Keratinocyte (primary cell): ENCODE measurements at regions not wholly inside any gene's neighbourhood (a gene's known extent, or its start where the extent isn't known, plus 50 kb on each side); places are given as distances from the start of the nearest gene placed in this dataset.

Experiments
- DNase-seq: peaks from one replicate; pipeline ENCODE4 v3.0.0-alpha.2; 2011; ENCODE audit warnings: low read depth, missing footprints, low spot score
- FAIRE-seq: peaks from 2 replicates; lab custom pipeline; 2011; peaks lifted over from hg19 to GRCh38; lab: Jason Lieb, UNC
- H2AFZ ChIP-seq: 2 replicates; pipeline ENCODE4 v1.6.0; 2012; ENCODE audit warnings: low read length, control low read depth, inconsistent platforms; ENCODE audit not compliant: control insufficient read depth
- H3K27ac ChIP-seq: 2 replicates; pipeline ENCODE4 v1.5.1; 2011; ENCODE audit warnings: low read length; ENCODE audit not compliant: control insufficient read depth, insufficient read depth
- H3K27me3 ChIP-seq: 3 replicates; pipeline ENCODE4 v1.6.0; 2011; ENCODE audit warnings: low read length; ENCODE audit not compliant: control insufficient read depth, insufficient read depth; ENCODE audit errors: extremely low read depth
- H3K36me3 ChIP-seq, 2 experiments: 2 replicates in 1 of 2; 3 replicates in 1 of 2; pipeline ENCODE4 v1.5.1; 2011; ENCODE audit warnings: low read length in 2 of 2, mild to moderate bottlenecking in 1 of 2; ENCODE audit not compliant: control insufficient read depth in 2 of 2, insufficient read depth in 2 of 2; ENCODE audit errors: extremely low read depth in 1 of 2
- H3K4me1 ChIP-seq: 3 replicates; pipeline ENCODE4 v1.5.1; 2011; ENCODE audit warnings: low read length; ENCODE audit not compliant: control insufficient read depth, insufficient read depth; ENCODE audit errors: extremely low read depth
- H3K4me2 ChIP-seq: 3 replicates; pipeline ENCODE4 v1.6.0; 2011; ENCODE audit warnings: low read depth, low read length; ENCODE audit not compliant: control insufficient read depth, insufficient read depth; ENCODE audit errors: extremely low read depth
- H3K4me3 ChIP-seq, 3 experiments: fragments of 200-600 bp in 1 of 3; sonication (generic) in 1 of 3; 2 replicates in 2 of 3; 3 replicates in 1 of 3; pipeline ENCODE4 v1.5.1; 2011 to 2016; ENCODE audit warnings: low read length in 3 of 3, mild to moderate bottlenecking in 3 of 3, control low read depth in 2 of 3, inconsistent platforms in 1 of 3, low read depth in 1 of 3, mixed read lengths in 1 of 3, mixed run types in 1 of 3, moderate library complexity in 1 of 3; ENCODE audit not compliant: control insufficient read depth in 2 of 3, insufficient read depth in 2 of 3; ENCODE audit errors: extremely low read depth in 1 of 3
- H3K79me2 ChIP-seq: 2 replicates; pipeline ENCODE4 v1.6.0; 2012; ENCODE audit warnings: low read length; ENCODE audit not compliant: control insufficient read depth, insufficient read depth
- H3K9ac ChIP-seq: 3 replicates; pipeline ENCODE4 v1.6.0; 2011; ENCODE audit warnings: low read length; ENCODE audit not compliant: control insufficient read depth, insufficient read depth; ENCODE audit errors: extremely low read depth
- H3K9me1 ChIP-seq: 3 replicates; pipeline ENCODE4 v1.6.0; 2011; ENCODE audit warnings: low read length; ENCODE audit not compliant: control insufficient read depth, insufficient read depth; ENCODE audit errors: extremely low read depth
- H3K9me3 ChIP-seq: 2 replicates; pipeline ENCODE4 v1.5.1; 2012; ENCODE audit warnings: low read depth, low read length; ENCODE audit not compliant: control insufficient read depth
- H4K20me1 ChIP-seq: 3 replicates; pipeline ENCODE4 v1.6.0; 2011; ENCODE audit warnings: low read length; ENCODE audit not compliant: control insufficient read depth, insufficient read depth; ENCODE audit errors: extremely low read depth
- EZH2 ChIP-seq: IDR thresholded peaks from one replicate; pipeline ENCODE4 v1.6.1; 2012; ENCODE audit warnings: inconsistent platforms, mild to moderate bottlenecking, low read length, moderate library complexity
- dilution Hi-C: fragments of 300-500 bp; cut with MboI; formaldehyde crosslinking; loops from one replicate; pipeline ENCODE4 v1.7.0; 2020; ENCODE audit warnings: low sequenced_read_pairs; ENCODE audit not compliant: extremely low pct_ligation_motif_present
- TF ChIP-seq, protein P1 (sequence below), 3 experiments: IDR thresholded peaks in 1 of 3; conservative IDR thresholded peaks in 1 of 3; optimal IDR thresholded peaks in 1 of 3; 2 replicates in 2 of 3; 3 replicates in 1 of 3; pipeline versions ENCODE3 to v1.5.1; 2011; ENCODE audit warnings: low read length in 3 of 3, mild to moderate bottlenecking in 3 of 3, moderate library complexity in 2 of 3, control low read depth in 1 of 3, inconsistent platforms in 1 of 3; ENCODE audit not compliant: insufficient read depth in 2 of 3; ENCODE audit errors: extremely low read depth in 1 of 3

DNA sequence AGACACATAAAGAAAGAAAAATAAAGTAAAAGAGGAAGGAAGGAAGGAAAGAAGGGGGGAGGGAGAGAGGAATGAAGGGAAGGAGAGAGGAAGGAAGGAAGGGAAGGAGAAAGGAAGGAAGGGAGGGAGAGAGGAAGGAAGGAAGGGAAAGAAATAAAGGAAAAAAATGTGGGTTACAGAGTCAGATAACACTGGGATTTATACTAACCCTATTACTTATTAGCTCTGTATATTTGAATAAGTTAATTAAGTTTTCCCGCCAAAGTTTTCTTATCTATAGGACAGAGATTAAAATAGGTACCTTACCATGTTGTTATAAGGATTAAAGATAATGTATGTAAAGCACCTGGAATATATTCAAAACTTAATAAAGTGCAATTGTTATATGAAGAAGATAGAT is 439.3 kb upstream of the KCNMB2 start:
- no peak overlapping the region for H3K4me3 ChIP-seq
- no peaks in the 10 kb centered on the region for H4K20me1 ChIP-seq
- dilution Hi-C loops, result no loop called here
- no peak overlapping the region for H3K27ac ChIP-seq
- no peaks in the 10 kb centered on the region for H3K27me3 ChIP-seq
- no peaks in the 10 kb centered on the region for H3K9me3 ChIP-seq
- H3K9me1 ChIP-seq, result no peaks in the 10 kb centered on the region
- FAIRE-seq, result no peak
- H3K9ac ChIP-seq, result no peak overlapping the region
- no peak overlapping the region for H2AFZ ChIP-seq
- DNase-seq, result no peak
- no peaks in the 10 kb centered on the region for H3K4me1 ChIP-seq
- no peak overlapping the region for H3K4me2 ChIP-seq
- no peak for TF ChIP-seq EZH2
- TF ChIP-seq, protein P1, sequence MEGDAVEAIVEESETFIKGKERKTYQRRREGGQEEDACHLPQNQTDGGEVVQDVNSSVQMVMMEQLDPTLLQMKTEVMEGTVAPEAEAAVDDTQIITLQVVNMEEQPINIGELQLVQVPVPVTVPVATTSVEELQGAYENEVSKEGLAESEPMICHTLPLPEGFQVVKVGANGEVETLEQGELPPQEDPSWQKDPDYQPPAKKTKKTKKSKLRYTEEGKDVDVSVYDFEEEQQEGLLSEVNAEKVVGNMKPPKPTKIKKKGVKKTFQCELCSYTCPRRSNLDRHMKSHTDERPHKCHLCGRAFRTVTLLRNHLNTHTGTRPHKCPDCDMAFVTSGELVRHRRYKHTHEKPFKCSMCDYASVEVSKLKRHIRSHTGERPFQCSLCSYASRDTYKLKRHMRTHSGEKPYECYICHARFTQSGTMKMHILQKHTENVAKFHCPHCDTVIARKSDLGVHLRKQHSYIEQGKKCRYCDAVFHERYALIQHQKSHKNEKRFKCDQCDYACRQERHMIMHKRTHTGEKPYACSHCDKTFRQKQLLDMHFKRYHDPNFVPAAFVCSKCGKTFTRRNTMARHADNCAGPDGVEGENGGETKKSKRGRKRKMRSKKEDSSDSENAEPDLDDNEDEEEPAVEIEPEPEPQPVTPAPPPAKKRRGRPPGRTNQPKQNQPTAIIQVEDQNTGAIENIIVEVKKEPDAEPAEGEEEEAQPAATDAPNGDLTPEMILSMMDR (optimal IDR thresholded peaks at IDR 0.05 in 1 of 3, IDR thresholded peaks at IDR 0.05 in 1 of 3, conservative IDR thresholded peaks at IDR 0.05 in 1 of 3; ENCODE audit: extremely low read depth in 1 of 3, insufficient read depth in 2 of 3, low read length in 3 of 3), result no peak
- no peaks in the 10 kb centered on the region for H3K36me3 ChIP-seq
- H3K79me2 ChIP-seq, result no peaks in the 10 kb centered on the region

DNA sequence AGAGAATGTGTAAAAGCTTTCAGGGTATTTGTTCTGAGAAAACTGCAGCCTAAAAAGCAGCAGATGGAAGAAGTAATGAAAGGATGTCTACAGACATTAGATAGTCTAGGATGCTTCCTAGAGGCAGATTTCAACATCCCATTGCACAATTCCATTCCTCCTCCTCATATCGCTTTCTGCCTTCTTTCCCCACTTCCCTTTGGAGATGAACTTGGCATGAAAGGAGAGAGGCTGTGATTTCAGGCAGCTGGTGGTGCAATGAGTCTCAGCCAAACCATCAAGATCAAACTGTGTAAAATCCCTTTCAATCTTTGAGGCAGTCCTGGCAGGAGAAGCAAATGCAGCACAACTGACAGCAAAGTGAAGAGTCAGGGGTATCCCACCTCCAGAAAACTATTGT is 438.7 kb upstream of the KCNMB2 start:
- Histone ChIP-seq H3K27ac (no peak overlapping the region), H3K9ac (no peak overlapping the region), H3K9me1 (no peaks in the 10 kb centered on the region), H3K79me2 (no peaks in the 10 kb centered on the region), H3K4me3 (no peak overlapping the region), H3K27me3 (no peaks in the 10 kb centered on the region), H3K9me3 (no peaks in the 10 kb centered on the region), H2AFZ (no peak overlapping the region), H3K36me3 (no peaks in the 10 kb centered on the region), H3K4me1 (no peaks in the 10 kb centered on the region), H3K4me2 (no peak overlapping the region), H4K20me1 (no peaks in the 10 kb centered on the region)
- dilution Hi-C loops, result no loop called here
- no peak for TF ChIP-seq EZH2
- TF ChIP-seq, protein P1 (optimal IDR thresholded peaks at IDR 0.05 in 1 of 3, IDR thresholded peaks at IDR 0.05 in 1 of 3, conservative IDR thresholded peaks at IDR 0.05 in 1 of 3; ENCODE audit: extremely low read depth in 1 of 3, insufficient read depth in 2 of 3, low read length in 3 of 3), result no peak
- DNase-seq (no peak), FAIRE-seq (no peak)
